Trophoblast cell (in vitro differentiated cells and primary cell): ENCODE measurements at regions not wholly inside any gene's neighbourhood (a gene's known extent, or its start where the extent isn't known, plus 50 kb on each side); places are given as distances from the start of the nearest gene placed in this dataset.

ENCODE experiments used
- DNase-seq, 2 donors: peaks; one replicate each; pipeline ENCODE4 v3.0.0-alpha.2; 2016
- H2AFZ ChIP-seq: 2 replicates; pipeline ENCODE4 v1.6.1; 2013; ENCODE audit warnings: low read length, moderate library complexity, mild to moderate bottlenecking; ENCODE audit not compliant: insufficient read depth, poor library complexity
- H2AK5ac ChIP-seq: 2 replicates; pipeline ENCODE4 v1.6.1; 2013; ENCODE audit warnings: mild to moderate bottlenecking, low read length
- H2BK120ac ChIP-seq: 2 replicates; pipeline ENCODE4 v1.6.1; 2013; ENCODE audit warnings: low read length, mild to moderate bottlenecking, moderate library complexity; ENCODE audit not compliant: insufficient read depth, poor library complexity
- H2BK12ac ChIP-seq: 2 replicates; pipeline ENCODE4 v1.6.1; 2013; ENCODE audit warnings: mild to moderate bottlenecking, low read length, moderate library complexity
- H2BK5ac ChIP-seq: 2 replicates; pipeline ENCODE4 v1.6.1; 2013; ENCODE audit warnings: low read length, low read depth, moderate library complexity, mild to moderate bottlenecking; ENCODE audit not compliant: poor library complexity
- H3K14ac ChIP-seq: 2 replicates; pipeline ENCODE4 v1.6.1; 2013; ENCODE audit warnings: mild to moderate bottlenecking, low read length
- H3K18ac ChIP-seq: 2 replicates; pipeline ENCODE4 v1.6.1; 2013; ENCODE audit warnings: mild to moderate bottlenecking, low read length
- H3K23ac ChIP-seq: 2 replicates; pipeline ENCODE4 v1.6.1; 2013; ENCODE audit warnings: low read length
- H3K27ac ChIP-seq: 2 replicates; pipeline ENCODE4 v1.5.1; 2013; ENCODE audit warnings: low read depth, mild to moderate bottlenecking, inconsistent platforms, low read length, moderate library complexity
- H3K27me3 ChIP-seq: 2 replicates; pipeline ENCODE4 v1.6.1; 2013; ENCODE audit warnings: inconsistent platforms, mild to moderate bottlenecking, low read length, moderate library complexity; ENCODE audit not compliant: insufficient read depth
- H3K36me3 ChIP-seq, 2 experiments: 1 replicate in 1 of 2; 2 replicates in 1 of 2; pipeline ENCODE4 v1.6.1; 2013; ENCODE audit warnings: low read length in 2 of 2, mild to moderate bottlenecking in 2 of 2, moderate library complexity in 1 of 2; ENCODE audit not compliant: insufficient read depth in 2 of 2, control insufficient read depth in 1 of 2
- H3K4ac ChIP-seq: 2 replicates; pipeline ENCODE4 v1.6.1; 2013; ENCODE audit warnings: low read depth, mild to moderate bottlenecking, low read length, moderate library complexity
- H3K4me1 ChIP-seq, 2 experiments: 1 replicate in 1 of 2; 2 replicates in 1 of 2; pipeline ENCODE4 v1.6.1; 2013; ENCODE audit warnings: low read length in 2 of 2, mild to moderate bottlenecking in 2 of 2, moderate library complexity in 1 of 2; ENCODE audit not compliant: insufficient read depth in 2 of 2, control insufficient read depth in 1 of 2
- H3K4me2 ChIP-seq: 2 replicates; pipeline ENCODE4 v1.6.1; 2013; ENCODE audit warnings: inconsistent platforms, mild to moderate bottlenecking, low read length, moderate library complexity
- H3K4me3 ChIP-seq: 2 replicates; pipeline ENCODE4 v1.5.1; 2013; ENCODE audit warnings: mild to moderate bottlenecking, low read depth, low read length, inconsistent platforms
- H3K79me1 ChIP-seq: one replicate; pipeline ENCODE4 v1.6.1; 2013; ENCODE audit warnings: low read length
- H3K79me2 ChIP-seq: 2 replicates; pipeline ENCODE4 v1.6.1; 2013; ENCODE audit warnings: low read length, mild to moderate bottlenecking; ENCODE audit not compliant: control insufficient read depth, insufficient read depth, poor library complexity
- H3K9ac ChIP-seq: 2 replicates; pipeline ENCODE4 v1.6.1; 2013; ENCODE audit warnings: mild to moderate bottlenecking, low read length
- H3K9me3 ChIP-seq: 2 replicates; pipeline ENCODE4 v1.6.1; 2013; ENCODE audit warnings: low read depth, mild to moderate bottlenecking, control low read depth, inconsistent platforms, low read length; ENCODE audit not compliant: insufficient read depth
- H4K12ac ChIP-seq: 2 replicates; pipeline ENCODE4 v1.6.1; 2013; ENCODE audit warnings: low read depth, mild to moderate bottlenecking, low read length, moderate library complexity
- H4K8ac ChIP-seq: 2 replicates; pipeline ENCODE4 v1.6.1; 2013; ENCODE audit warnings: low read depth, mild to moderate bottlenecking, low read length, moderate library complexity
- H4K91ac ChIP-seq: one replicate; pipeline ENCODE4 v1.6.1; 2013; ENCODE audit warnings: low read depth, mild to moderate bottlenecking, low read length, moderate library complexity
- WGBS: extraction: QIAGEN DNeasy Blood & Tissue Kit; methylation state at CpG from one replicate; pipeline ENCODE4 v1.1.7; 2013; ENCODE audit warnings: missing lambda C conversion rate; ENCODE audit not compliant: insufficient read length, insufficient coverage; ENCODE audit errors: extremely low coverage; 5-methylcytosine and 5-hydroxymethylcytosine counted together

- no peak overlapping the region for H4K91ac ChIP-seq
- DNase-seq: no peak
- no peaks in the 10 kb centered on the region for H3K27me3 ChIP-seq
- no peak overlapping the region for H3K4ac ChIP-seq
- no peak overlapping the region for H2AK5ac ChIP-seq
- no peak overlapping the region for H3K27ac ChIP-seq
- H3K36me3 ChIP-seq: no peaks in the 10 kb centered on the region
- no peak overlapping the region for H3K18ac ChIP-seq
- no CpG with 5 or more reads among the region's 2 CpGs for WGBS
- no peak overlapping the region for H4K12ac ChIP-seq
- H3K79me1 ChIP-seq: no peaks in the 10 kb centered on the region
- H3K14ac ChIP-seq: no peak overlapping the region
- no peak overlapping the region for H2BK12ac ChIP-seq
- no peak overlapping the region for H2BK5ac ChIP-seq
- H3K9me3 ChIP-seq: no peaks in the 10 kb centered on the region
- H4K8ac ChIP-seq: no peak overlapping the region
- no peak overlapping the region for H2BK120ac ChIP-seq
- no peak overlapping the region for H3K4me3 ChIP-seq
- H3K4me2 ChIP-seq: no peak overlapping the region
- no peak overlapping the region for H3K9ac ChIP-seq
- H2AFZ ChIP-seq: no peak overlapping the region
- H3K79me2 ChIP-seq: no peaks in the 10 kb centered on the region
- no peak overlapping the region for H3K23ac ChIP-seq
- no peaks in the 10 kb centered on the region for H3K4me1 ChIP-seq
Observed at GRCh38 chr7:15853832-15854470, 167.5 kb upstream of the MEOX2 start.

GRCh38 chr7:15851201-15851600 is 164.7 kb upstream of the MEOX2 start:
- Histone ChIP-seq H3K14ac (no peak overlapping the region), H3K27me3 (no peaks in the 10 kb centered on the region), H3K4me2 (no peak overlapping the region), H3K23ac (no peak overlapping the region), H4K12ac (no peak overlapping the region), H2BK12ac (no peak overlapping the region), H2BK120ac (no peak overlapping the region), H4K8ac (no peak overlapping the region), H3K9me3 (no peaks in the 10 kb centered on the region), H3K18ac (no peak overlapping the region), H3K36me3 (no peaks in the 10 kb centered on the region), H3K27ac (no peak overlapping the region), H3K4ac (no peak overlapping the region), H3K9ac (no peak overlapping the region), H3K4me1 (no peaks in the 10 kb centered on the region), H2BK5ac (no peak overlapping the region), H4K91ac (no peak overlapping the region), H2AFZ (no peak overlapping the region), H3K4me3 (no peak overlapping the region), H3K79me1 (no peaks in the 10 kb centered on the region), H3K79me2 (no peaks in the 10 kb centered on the region), H2AK5ac (no peak overlapping the region)
- no peak for DNase-seq
- no CpG with 5 or more reads among the region's 6 CpGs for WGBS

- no peaks in the 10 kb centered on the region for H3K36me3 ChIP-seq
- H3K18ac ChIP-seq: no peak overlapping the region
- H2BK12ac ChIP-seq: no peak overlapping the region
- WGBS: no CpG with 5 or more reads among the region's 1 CpG
- H3K4ac ChIP-seq: no peak overlapping the region
- no peak for DNase-seq
- no peaks in the 10 kb centered on the region for H3K4me1 ChIP-seq
- no peak overlapping the region for H2BK120ac ChIP-seq
- no peak overlapping the region for H3K4me3 ChIP-seq
- no peak overlapping the region for H2AK5ac ChIP-seq
- H3K9me3 ChIP-seq: no peaks in the 10 kb centered on the region
- H3K79me2 ChIP-seq: no peaks in the 10 kb centered on the region
- no peak overlapping the region for H3K27ac ChIP-seq
- no peaks in the 10 kb centered on the region for H3K27me3 ChIP-seq
- H2AFZ ChIP-seq: no peak overlapping the region
- H3K14ac ChIP-seq: no peak overlapping the region
- no peak overlapping the region for H3K9ac ChIP-seq
- H3K4me2 ChIP-seq: no peak overlapping the region
- H4K12ac ChIP-seq: no peak overlapping the region
- H3K23ac ChIP-seq: no peak overlapping the region
- H3K79me1 ChIP-seq: no peaks in the 10 kb centered on the region
- no peak overlapping the region for H2BK5ac ChIP-seq
- no peak overlapping the region for H4K91ac ChIP-seq
- H4K8ac ChIP-seq: no peak overlapping the region
Observed at GRCh38 chr7:15848901-15849300, 162.4 kb upstream of the MEOX2 start.

GRCh38 chr7:15848362-15848761 is 161.9 kb upstream of the MEOX2 start:
- no peak overlapping the region for H3K23ac ChIP-seq
- no peak overlapping the region for H4K8ac ChIP-seq
- no peak overlapping the region for H3K4me3 ChIP-seq
- no peak overlapping the region for H2BK5ac ChIP-seq
- H2BK12ac ChIP-seq: no peak overlapping the region
- no peak overlapping the region for H2AK5ac ChIP-seq
- H3K4me1 ChIP-seq: no peaks in the 10 kb centered on the region
- no peak overlapping the region for H3K27ac ChIP-seq
- no peaks in the 10 kb centered on the region for H3K79me1 ChIP-seq
- no CpG with 5 or more reads among the region's 3 CpGs for WGBS
- no peak overlapping the region for H3K4ac ChIP-seq
- H3K14ac ChIP-seq: no peak overlapping the region
- H3K18ac ChIP-seq: no peak overlapping the region
- no peak overlapping the region for H4K12ac ChIP-seq
- H3K9me3 ChIP-seq: no peaks in the 10 kb centered on the region
- H2BK120ac ChIP-seq: no peak overlapping the region
- H3K79me2 ChIP-seq: no peaks in the 10 kb centered on the region
- DNase-seq: no peak
- H3K9ac ChIP-seq: no peak overlapping the region
- no peak overlapping the region for H4K91ac ChIP-seq
- H3K4me2 ChIP-seq: no peak overlapping the region
- H3K27me3 ChIP-seq: no peaks in the 10 kb centered on the region
- no peaks in the 10 kb centered on the region for H3K36me3 ChIP-seq
- no peak overlapping the region for H2AFZ ChIP-seq
